Colon (tissue), 2 donors: ENCODE measurements at regions not wholly inside any gene's neighbourhood (a gene's known extent, or its start where the extent isn't known, plus 50 kb on each side); places are given as distances from the start of the nearest gene placed in this dataset.
"Not testable (repeated sequence)": the region's sequence is repeated elsewhere in the genome, so short reads cannot be mapped to it uniquely, and the experiment has no call there.

ENCODE experiments used
- FAIRE-seq: peaks from 2 replicates; lab custom pipeline; 2012; peaks lifted over from hg19 to GRCh38; lab: Jason Lieb, UNC
- donor health status: control.
- donor health status: control.

- FAIRE-seq: no peak
These were observed 228.8 kb downstream of the GATA3 start for GRCh38 chr10:8283166-8283905.

- no peak for FAIRE-seq
These were observed 229.5 kb downstream of the GATA3 start for GRCh38 chr10:8283986-8284385.

- FAIRE-seq: not testable (repeated sequence)
These were observed 231.5 kb downstream of the GATA3 start for GRCh38 chr10:8285970-8286369.

GRCh38 chr10:8288600-8288999, 234.1 kb downstream of the GATA3 start:
- no peak for FAIRE-seq

GRCh38 chr10:8289186-8289924, 234.9 kb downstream of the GATA3 start:
- FAIRE-seq: no peak

- FAIRE-seq: no peak
These were observed 240.3 kb downstream of the GATA3 start for GRCh38 chr10:8294779-8295178.

- no peak for FAIRE-seq
These were observed 240.8 kb downstream of the GATA3 start for GRCh38 chr10:8295311-8295710.

GRCh38 chr10:8296090-8296733, 241.7 kb downstream of the GATA3 start:
- FAIRE-seq: no peak

GRCh38 chr10:8296734-8297101, 242.2 kb downstream of the GATA3 start:
- no peak for FAIRE-seq

GRCh38 chr10:8297107-8297506, 242.6 kb downstream of the GATA3 start:
- FAIRE-seq: no peak

- no peak for FAIRE-seq
These were observed 243.5 kb downstream of the GATA3 start for GRCh38 chr10:8297959-8298358.

GRCh38 chr10:8298896-8299570, 244.5 kb downstream of the GATA3 start:
- no peak for FAIRE-seq

- no peak for FAIRE-seq
These were observed 246.4 kb downstream of the GATA3 start for GRCh38 chr10:8300925-8301324.

GRCh38 chr10:8301333-8301732, 246.8 kb downstream of the GATA3 start:
- FAIRE-seq: no peak

- FAIRE-seq: no peak
These were observed 247.3 kb downstream of the GATA3 start for GRCh38 chr10:8301831-8302230.

GRCh38 chr10:8302565-8302964, 248.1 kb downstream of the GATA3 start:
- no peak for FAIRE-seq

GRCh38 chr10:8304861-8305260, 250.4 kb downstream of the GATA3 start:
- no peak for FAIRE-seq

GRCh38 chr10:8305876-8306652, 251.6 kb downstream of the GATA3 start:
- FAIRE-seq: no peak

GRCh38 chr10:8306685-8307364, 252.3 kb downstream of the GATA3 start:
- no peak for FAIRE-seq

- FAIRE-seq: no peak
These were observed 256.4 kb downstream of the GATA3 start for GRCh38 chr10:8310930-8311329.

- FAIRE-seq: no peak
These were observed 257.1 kb downstream of the GATA3 start for GRCh38 chr10:8311526-8312070.
